HEK293T (cell line): ENCODE measurements at regions not wholly inside any gene's neighbourhood (a gene's known extent, or its start where the extent isn't known, plus 50 kb on each side); places are given as distances from the start of the nearest gene placed in this dataset.

Experiments
- ARNT ChIP-seq: fragments of 450-650 bp; IDR thresholded peaks from 2 replicates; pipeline ENCODE4 v1.6.1; 2017; ENCODE audit warnings: mild to moderate bottlenecking
- ELF4 ChIP-seq: fragments of 450-650 bp; IDR thresholded peaks from 2 replicates; pipeline ENCODE4 v1.6.1; 2017; ENCODE audit warnings: antibody characterized with exemption
- FOXA1 ChIP-seq: fragments of 450-650 bp; IDR thresholded peaks from 2 replicates; pipeline ENCODE4 v1.6.1; 2016; ENCODE audit warnings: mild to moderate bottlenecking
- HDGF ChIP-seq: fragments of 450-650 bp; IDR thresholded peaks from 2 replicates; pipeline ENCODE4 v1.6.1; 2017; ENCODE audit warnings: antibody characterized with exemption, borderline replicate concordance
- LEF1 ChIP-seq: fragments of 450-650 bp; IDR thresholded peaks from 2 replicates; pipeline ENCODE4 v1.6.1; 2017; ENCODE audit warnings: mild to moderate bottlenecking, borderline replicate concordance
- SP1 ChIP-seq: fragments of 450-650 bp; IDR thresholded peaks from 2 replicates; pipeline ENCODE4 v1.6.1; 2017
- SUZ12 ChIP-seq: fragments of 450-650 bp; IDR thresholded peaks from 2 replicates; pipeline ENCODE4 v1.6.1; 2016; ENCODE audit warnings: mild to moderate bottlenecking
- TARDBP ChIP-seq: fragments of 450-650 bp; IDR thresholded peaks from 2 replicates; pipeline ENCODE4 v1.6.1; 2016

GRCh38 chr10:52918714-52919305 is 146.2 kb upstream of the MBL2 start:
- no peak for TF ChIP-seq ARNT
- TF ChIP-seq SP1, result no peak
- TF ChIP-seq HDGF, result no peak
- no peak for TF ChIP-seq SUZ12
- TF ChIP-seq LEF1, result no peak
- no peak for TF ChIP-seq ELF4
- no peak for TF ChIP-seq TARDBP
- TF ChIP-seq FOXA1, result no peak
